NCI-H748 (cell line): ENCODE measurements at regions not wholly inside any gene's neighbourhood (a gene's known extent, or its start where the extent isn't known, plus 50 kb on each side); places are given as distances from the start of the nearest gene placed in this dataset.
"Not testable (repeated sequence)": the region's sequence is repeated elsewhere in the genome, so short reads cannot be mapped to it uniquely, and the experiment has no call there.

ENCODE experiments used
- DNase-seq: peaks from one replicate; lab custom pipeline; 2025; ENCODE audit not compliant: unreplicated experiment; lab: John Stamatoyannopoulos, UW

GRCh38 chr6:130708338-130708737 lies 118.9 kb upstream of the SMLR1 start:
- no peak for DNase-seq

- not testable (repeated sequence) for DNase-seq
Observed at GRCh38 chr6:130711641-130712040, 115.6 kb upstream of the SMLR1 start.

DNA sequence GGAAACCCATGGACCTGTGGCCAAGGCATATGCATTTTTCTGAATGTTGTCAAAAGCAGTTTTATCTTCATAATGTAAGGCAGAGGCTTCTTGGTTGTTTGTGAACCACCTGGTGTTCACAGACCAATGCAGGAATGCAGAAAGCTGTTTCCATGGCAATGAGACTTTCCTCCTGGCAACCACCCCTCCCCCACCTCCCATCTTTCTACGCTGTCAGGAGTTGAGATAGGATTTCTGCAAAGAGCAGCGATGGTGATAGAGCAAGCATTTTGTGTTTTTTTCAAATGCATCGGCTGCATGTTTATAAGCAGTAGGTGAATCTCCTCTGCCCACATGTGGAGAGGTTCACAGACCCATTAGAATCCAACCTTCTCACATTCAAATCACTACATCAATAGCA lies 114.1 kb upstream of the SMLR1 start:
- peak; percentile 43 for DNase-seq

DNA sequence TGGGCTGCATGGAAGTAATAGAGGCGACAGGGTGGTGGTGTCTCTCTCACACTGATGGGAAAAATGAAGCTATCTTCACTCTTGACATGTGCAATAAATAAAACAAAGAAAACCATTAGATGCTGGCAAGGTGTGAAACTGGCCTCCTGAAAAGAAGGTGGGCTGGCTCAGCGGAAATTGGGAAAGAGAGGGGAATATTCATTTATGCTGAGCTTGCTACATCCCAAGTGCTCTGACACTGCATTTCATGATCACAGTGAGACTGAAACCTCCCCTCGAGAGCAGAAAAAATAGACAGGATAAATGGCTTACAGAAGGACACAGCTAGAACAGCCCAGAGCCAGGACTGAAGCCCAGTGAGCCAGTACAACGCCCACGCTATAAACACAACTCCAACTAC lies 112.1 kb upstream of the SMLR1 start:
- DNase-seq, result no peak

DNA sequence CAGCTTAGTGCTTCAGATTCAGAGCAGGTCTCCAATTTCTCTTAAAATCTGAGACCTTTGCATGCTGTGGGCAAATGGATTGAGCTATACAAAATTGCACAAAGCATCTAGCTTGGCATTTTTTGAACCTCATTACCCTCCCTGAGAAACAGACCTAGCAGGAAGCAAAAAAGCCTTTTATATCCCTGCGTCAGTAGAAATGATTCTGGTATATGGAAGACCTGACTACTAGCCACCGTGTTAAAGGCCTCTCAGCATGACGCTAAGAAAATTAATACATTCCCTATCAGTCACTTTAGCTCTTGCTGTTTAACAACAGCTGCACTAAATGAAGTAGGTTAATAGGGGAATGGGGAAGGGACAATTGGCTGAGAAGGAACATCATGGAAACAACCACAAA lies 110.7 kb upstream of the SMLR1 start:
- DNase-seq, result no peak

DNA sequence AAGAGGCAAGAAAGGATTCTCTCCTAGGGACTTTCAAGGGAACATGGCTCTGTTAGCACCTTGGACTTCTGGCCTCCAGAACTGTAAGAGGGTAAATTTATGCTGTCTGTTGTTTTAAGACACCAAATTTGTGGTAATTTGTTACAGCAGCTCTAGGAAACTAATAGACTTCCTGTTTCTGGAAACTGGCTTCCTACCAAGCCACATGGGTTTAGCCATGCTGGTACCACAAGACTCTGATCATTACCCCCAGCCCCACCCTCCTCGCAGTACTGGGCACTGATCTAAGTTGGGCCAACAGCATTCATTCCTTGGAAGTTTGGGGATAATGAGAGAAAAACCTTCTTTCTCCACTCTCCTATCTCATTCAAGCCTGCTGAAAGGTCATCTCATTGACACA lies 109.5 kb upstream of the SMLR1 start:
- no peak for DNase-seq

DNA sequence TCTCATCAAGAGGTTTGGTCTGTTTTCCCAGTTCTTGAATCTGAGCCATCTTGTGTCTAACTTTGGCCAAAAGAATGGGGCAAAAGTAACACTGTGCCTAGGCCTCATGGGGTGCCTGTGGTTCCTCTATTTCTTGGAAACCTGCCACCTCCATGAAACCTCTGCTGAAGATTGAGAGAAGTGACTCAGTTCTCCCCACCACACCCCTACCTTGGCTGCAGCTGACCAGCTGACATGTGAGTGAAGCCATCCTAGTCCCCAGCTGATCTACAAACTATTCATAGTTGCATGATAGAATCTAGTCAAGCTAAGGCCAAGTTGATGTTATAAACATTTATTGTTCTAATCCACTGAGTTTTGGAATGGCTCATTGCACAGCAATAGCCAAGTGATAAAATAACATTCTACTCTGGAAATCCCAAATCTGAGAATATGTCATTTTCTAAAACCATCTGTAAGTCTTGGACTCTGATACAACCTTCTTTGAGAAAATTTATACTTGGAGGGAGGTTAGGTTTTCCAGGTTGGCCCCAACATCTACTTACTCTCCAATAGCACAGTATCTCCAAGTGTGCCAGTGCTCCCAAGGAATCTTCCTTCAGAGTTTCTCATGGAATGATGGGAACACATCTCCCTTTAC lies 107.0 kb upstream of the SMLR1 start:
- DNase-seq, result no peak

- DNase-seq, result no peak
Observed at GRCh38 chr6:130724089-130724488, 103.1 kb upstream of the SMLR1 start.

- DNase-seq, result no peak
Observed at GRCh38 chr6:130725551-130725950, 101.7 kb upstream of the SMLR1 start.

GRCh38 chr6:130728064-130728463 lies 99.1 kb upstream of the SMLR1 start:
- DNase-seq, result not testable (repeated sequence)

DNA sequence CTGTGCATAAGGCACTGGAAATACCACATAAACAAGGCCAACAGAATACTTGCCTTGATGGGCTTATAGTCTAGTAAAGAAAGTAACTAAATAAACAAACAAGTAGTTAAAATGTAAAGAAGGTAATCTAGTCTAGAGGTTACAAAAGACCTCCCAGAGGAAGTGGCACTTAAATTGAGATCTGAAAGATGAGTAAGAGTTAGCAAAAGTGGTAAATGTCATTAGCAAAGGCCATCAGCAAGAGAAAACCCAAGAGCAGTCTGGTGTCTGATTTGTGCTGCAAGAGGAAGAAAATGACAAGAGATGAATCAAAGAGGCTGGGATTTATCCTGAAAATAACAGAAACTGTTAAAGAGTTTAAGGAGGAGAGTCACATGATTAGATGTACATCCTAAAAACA lies 96.6 kb upstream of the SMLR1 start:
- no peak for DNase-seq

- no peak for DNase-seq
Observed at GRCh38 chr6:130734161-130734560, 93.0 kb upstream of the SMLR1 start.

DNA sequence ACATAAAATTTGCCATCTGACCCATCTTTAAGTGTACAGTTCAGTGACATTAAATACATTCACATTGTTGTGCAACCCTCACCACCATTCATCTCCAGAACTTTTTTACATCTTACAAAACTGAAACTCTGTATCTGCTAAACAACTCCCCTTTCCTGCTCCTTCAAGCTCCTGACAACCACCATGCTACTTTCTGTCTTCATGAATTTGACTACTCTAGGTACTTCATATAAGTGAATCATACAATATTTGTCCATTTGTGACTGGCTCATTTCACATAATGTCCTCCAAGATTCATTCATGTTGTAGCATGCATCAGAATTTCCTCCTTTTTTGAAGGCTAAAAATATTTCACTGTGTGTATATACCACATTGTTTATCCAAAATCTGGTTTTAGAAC lies 86.9 kb upstream of the SMLR1 start:
- DNase-seq, result no peak

GRCh38 chr6:130742131-130742681 lies 85.0 kb upstream of the SMLR1 start:
- no peak for DNase-seq

GRCh38 chr6:130743175-130743574 lies 84.0 kb upstream of the SMLR1 start:
- DNase-seq, result no peak

DNA sequence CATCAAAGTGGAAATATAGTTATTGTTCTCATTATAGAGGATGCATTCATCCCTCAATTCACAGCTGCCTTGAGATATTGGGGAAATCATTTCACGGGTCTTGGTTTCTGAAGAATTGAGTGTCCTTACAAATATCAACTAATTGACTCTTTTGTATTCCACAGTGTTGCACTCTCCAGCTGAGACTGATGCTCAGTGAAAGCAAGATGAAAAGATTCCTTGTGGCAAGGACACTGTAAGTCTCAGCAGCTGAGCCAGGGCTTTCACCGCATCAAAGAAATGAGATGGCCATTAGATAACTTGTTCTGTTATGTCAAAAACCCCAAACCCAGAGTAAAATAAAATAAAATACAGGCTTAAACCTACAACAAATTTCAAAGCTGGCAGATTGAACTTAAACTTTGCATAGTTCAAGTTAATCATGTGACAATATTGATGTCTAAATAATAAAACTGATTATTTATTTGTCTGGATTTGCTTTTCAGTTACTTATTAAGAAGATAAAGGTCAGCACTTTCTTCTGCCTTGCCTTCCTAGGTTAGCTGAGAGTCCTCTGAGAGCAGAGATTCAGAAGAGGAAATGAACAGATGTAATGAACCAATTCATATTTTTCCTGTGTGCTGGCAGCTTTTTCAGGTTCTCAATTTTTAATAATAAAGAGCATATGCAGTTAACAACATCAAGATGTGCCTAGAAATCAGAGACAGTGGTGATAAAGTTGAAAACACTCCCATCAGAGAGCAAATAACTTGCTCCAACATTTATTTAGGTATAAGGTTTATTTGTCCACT lies 82.4 kb upstream of the SMLR1 start:
- no peak for DNase-seq

DNA sequence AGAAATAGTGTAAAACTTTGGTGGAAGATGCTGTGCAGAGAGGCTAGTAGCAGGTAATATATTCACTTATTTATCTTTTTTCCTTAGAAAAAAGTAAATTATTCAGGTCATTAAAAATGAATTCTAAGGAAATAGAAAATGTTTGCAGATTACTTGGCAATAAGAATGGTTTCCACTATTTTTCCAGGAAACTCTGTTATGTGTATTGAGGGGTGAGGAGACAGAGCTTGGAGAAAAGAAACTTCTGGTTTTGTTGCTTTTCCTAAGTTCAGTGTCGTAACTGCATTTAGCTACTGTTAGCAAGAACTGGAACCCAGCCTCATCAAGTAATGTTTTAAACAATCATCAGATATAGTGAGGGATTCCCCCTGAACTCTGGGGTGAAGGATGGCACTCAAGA lies 79.2 kb upstream of the SMLR1 start:
- no peak for DNase-seq

DNA sequence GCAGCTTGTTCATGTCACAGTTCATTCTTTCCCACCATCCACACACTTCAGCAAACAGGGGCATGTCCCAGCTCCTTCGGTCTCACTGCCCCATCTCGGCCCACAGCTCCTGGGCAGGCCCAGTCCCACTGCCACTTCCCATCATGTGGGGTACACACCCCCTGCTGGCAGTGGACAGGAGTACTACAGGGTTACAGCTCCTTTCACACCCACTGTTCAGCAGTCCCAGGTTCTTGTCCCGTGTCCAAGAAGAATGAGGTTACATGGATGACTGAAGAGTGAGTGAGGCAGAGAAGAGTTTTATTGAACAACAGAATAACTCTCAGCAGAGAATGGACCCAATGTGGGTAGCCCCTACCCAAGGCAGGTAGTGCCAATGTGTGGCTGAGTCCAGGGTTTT lies 77.8 kb upstream of the SMLR1 start:
- DNase-seq, result no peak

DNA sequence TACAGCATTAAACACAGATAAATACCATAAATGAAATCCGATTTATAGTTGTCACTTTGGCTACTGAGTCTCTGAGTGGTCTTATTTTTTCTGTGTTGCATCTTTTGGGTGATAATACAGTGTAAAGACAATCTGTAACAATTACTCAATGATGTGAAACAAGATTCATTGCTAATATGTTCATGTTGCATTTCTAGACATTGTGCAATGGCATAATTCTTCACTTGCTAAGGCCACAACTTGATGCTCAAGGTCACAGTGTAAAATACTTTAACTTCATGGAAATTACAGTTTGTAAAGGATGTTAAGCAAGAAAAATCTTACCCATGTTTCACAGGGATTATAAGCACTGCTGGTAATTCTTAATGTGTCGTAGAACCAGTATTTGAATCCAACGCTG lies 74.9 kb upstream of the SMLR1 start:
- no peak for DNase-seq

GRCh38 chr6:130754786-130755367 lies 72.3 kb upstream of the SMLR1 start:
- no peak for DNase-seq

DNA sequence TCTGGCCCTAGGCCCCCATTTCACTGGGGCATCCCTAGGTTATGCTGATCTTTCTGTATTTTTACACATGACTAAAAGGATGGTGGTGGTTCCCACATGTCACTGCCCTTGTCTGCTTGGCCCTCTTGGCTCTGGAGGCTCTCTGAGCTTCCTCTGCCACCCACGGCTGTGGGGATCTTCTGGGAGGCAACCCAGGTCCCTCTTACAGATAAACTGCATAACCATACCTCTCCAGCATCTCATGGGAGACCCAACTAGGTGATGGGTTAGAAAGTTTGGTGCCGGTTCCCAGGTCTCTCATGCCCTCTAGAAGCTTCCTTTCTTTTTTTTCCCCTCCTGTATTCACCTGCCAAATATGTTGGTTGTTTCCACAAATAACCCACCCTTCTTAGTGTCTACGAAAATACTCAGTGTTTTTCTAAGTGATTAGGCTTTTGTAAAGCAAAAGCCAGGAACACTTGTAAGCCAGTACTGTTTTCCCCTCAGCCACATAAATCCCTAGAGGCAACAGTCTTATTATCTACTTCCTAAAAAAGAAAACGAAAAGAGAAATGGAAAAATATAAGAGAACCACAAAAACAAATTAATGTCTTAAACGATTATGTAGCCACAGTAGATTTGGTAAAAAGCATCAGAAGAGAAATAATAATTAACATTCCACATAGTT lies 71.7 kb upstream of the SMLR1 start:
- no peak for DNase-seq

- no peak for DNase-seq
Observed at GRCh38 chr6:130756824-130757223, 70.4 kb upstream of the SMLR1 start.
